Fibroblast of lung (primary cell): ENCODE measurements at regions not wholly inside any gene's neighbourhood (a gene's known extent, or its start where the extent isn't known, plus 50 kb on each side); places are given as distances from the start of the nearest gene placed in this dataset.

Source experiments
- EZH2 ChIP-seq: IDR thresholded peaks from 2 replicates; pipeline ENCODE4 v1.5.1; 2012; ENCODE audit warnings: low read length, control low read depth, mild to moderate bottlenecking; ENCODE audit errors: missing control alignments
- TF ChIP-seq, protein P1 (sequence below), 2 donors: IDR thresholded peaks in 1 of 2; conservative IDR thresholded peaks in 1 of 2; 1 replicate in 1 of 2; 2 replicates in 1 of 2; pipeline ENCODE4 v1.5.1; 2011 to 2012; ENCODE audit warnings: low read length in 2 of 2, control low read depth in 1 of 2, inconsistent platforms in 1 of 2, low read depth in 1 of 2, mild to moderate bottlenecking in 1 of 2

DNA sequence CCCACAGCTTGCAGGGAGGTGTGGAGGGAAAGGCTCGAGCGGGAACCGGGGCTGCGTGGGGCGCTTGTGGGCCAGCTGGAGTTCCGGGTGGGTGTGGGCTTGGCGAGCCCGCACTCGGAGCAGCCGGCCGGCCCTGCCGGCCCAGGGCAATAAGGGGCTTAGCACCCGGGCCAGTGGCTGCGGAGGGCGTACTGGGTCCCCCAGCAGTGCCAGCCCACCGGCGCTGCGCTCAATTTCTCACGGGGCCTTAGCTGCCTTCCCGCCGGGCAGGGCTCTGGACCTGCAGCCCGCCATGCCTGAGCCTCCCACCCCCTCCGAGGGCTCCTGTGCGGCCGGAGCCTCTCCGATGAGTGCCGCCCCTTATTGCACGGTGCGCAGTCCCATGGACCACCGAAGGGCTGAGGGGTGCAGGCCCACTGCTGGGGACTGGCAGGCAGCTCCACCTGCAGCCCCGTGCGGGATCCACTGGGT is 1242.2 kb upstream of the EYS start:
- TF ChIP-seq, protein P1, sequence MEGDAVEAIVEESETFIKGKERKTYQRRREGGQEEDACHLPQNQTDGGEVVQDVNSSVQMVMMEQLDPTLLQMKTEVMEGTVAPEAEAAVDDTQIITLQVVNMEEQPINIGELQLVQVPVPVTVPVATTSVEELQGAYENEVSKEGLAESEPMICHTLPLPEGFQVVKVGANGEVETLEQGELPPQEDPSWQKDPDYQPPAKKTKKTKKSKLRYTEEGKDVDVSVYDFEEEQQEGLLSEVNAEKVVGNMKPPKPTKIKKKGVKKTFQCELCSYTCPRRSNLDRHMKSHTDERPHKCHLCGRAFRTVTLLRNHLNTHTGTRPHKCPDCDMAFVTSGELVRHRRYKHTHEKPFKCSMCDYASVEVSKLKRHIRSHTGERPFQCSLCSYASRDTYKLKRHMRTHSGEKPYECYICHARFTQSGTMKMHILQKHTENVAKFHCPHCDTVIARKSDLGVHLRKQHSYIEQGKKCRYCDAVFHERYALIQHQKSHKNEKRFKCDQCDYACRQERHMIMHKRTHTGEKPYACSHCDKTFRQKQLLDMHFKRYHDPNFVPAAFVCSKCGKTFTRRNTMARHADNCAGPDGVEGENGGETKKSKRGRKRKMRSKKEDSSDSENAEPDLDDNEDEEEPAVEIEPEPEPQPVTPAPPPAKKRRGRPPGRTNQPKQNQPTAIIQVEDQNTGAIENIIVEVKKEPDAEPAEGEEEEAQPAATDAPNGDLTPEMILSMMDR (conservative IDR thresholded peaks at IDR 0.05 in 1 of 2, IDR thresholded peaks at IDR 0.05 in 1 of 2; ENCODE audit: low read depth in 1 of 2, low read length in 2 of 2): no peak
- TF ChIP-seq EZH2: no peak
